H9 (cell line): ENCODE measurements at regions not wholly inside any gene's neighbourhood (a gene's known extent, or its start where the extent isn't known, plus 50 kb on each side); places are given as distances from the start of the nearest gene placed in this dataset.

Experiments
- DNase-seq: peaks from one replicate; pipeline ENCODE4 v3.0.0-alpha.2; 2017
- H2AFZ ChIP-seq: one replicate; pipeline ENCODE4 v1.6.1; 2013; ENCODE audit warnings: mild to moderate bottlenecking, low read length, control low read depth, moderate library complexity
- H2AK5ac ChIP-seq: 2 replicates; pipeline ENCODE4 v1.6.1; 2013; ENCODE audit warnings: low read length, control low read depth, mixed read lengths; ENCODE audit not compliant: insufficient read length
- H2BK120ac ChIP-seq: one replicate; pipeline ENCODE4 v1.6.1; 2013; ENCODE audit warnings: low read depth, mild to moderate bottlenecking, low read length, control low read depth, inconsistent platforms; ENCODE audit not compliant: poor library complexity, severe bottlenecking
- H2BK12ac ChIP-seq: 2 replicates; pipeline ENCODE4 v1.6.1; 2013; ENCODE audit warnings: low read length, control low read depth, mixed read lengths, low read depth; ENCODE audit not compliant: insufficient read length
- H2BK15ac ChIP-seq: 2 replicates; pipeline ENCODE4 v1.6.1; 2013; ENCODE audit warnings: low read depth, low read length, control low read depth
- H2BK20ac ChIP-seq: one replicate; pipeline ENCODE4 v1.6.1; 2013; ENCODE audit warnings: low read depth, mild to moderate bottlenecking, low read length, control low read depth, inconsistent platforms; ENCODE audit not compliant: poor library complexity, severe bottlenecking
- H2BK5ac ChIP-seq: 2 replicates; pipeline ENCODE4 v1.6.1; 2013; ENCODE audit warnings: low read length, control low read depth, mixed read lengths; ENCODE audit not compliant: insufficient read length
- H3K14ac ChIP-seq: 2 replicates; pipeline ENCODE4 v1.6.1; 2013; ENCODE audit warnings: low read length, control low read depth; ENCODE audit not compliant: insufficient read depth
- H3K18ac ChIP-seq: 2 replicates; pipeline ENCODE4 v1.6.1; 2013; ENCODE audit warnings: low read depth, mild to moderate bottlenecking, mixed read lengths, low read length, control low read depth; ENCODE audit not compliant: insufficient read length
- H3K23ac ChIP-seq: 2 replicates; pipeline ENCODE4 v1.6.1; 2013; ENCODE audit warnings: low read length, control low read depth, mixed read lengths, low read depth; ENCODE audit not compliant: insufficient read length
- H3K23me2 ChIP-seq: 2 replicates; pipeline ENCODE4 v1.6.1; 2013; ENCODE audit warnings: low read depth, mild to moderate bottlenecking, mixed read lengths, low read length, control low read depth; ENCODE audit not compliant: insufficient read length, poor library complexity, severe bottlenecking
- H3K27ac ChIP-seq: 2 replicates; pipeline ENCODE4 v1.5.1; 2013; ENCODE audit warnings: low read length, control low read depth, mixed read lengths, low read depth; ENCODE audit not compliant: insufficient read length
- H3K27me3 ChIP-seq: 2 replicates; pipeline ENCODE4 v1.6.1; 2013; ENCODE audit warnings: low read length, control low read depth, inconsistent platforms; ENCODE audit not compliant: insufficient read depth
- H3K4ac ChIP-seq: 2 replicates; pipeline ENCODE4 v1.6.1; 2013; ENCODE audit warnings: low read depth, mild to moderate bottlenecking, control low read depth, inconsistent platforms, low read length, moderate library complexity
- H3K4me1 ChIP-seq: 2 replicates; pipeline ENCODE4 v1.6.1; 2013; ENCODE audit warnings: low read length, control low read depth, inconsistent platforms; ENCODE audit not compliant: insufficient read depth
- H3K4me2 ChIP-seq: 2 replicates; pipeline ENCODE4 v1.6.1; 2013; ENCODE audit warnings: low read length, control low read depth, mixed read lengths; ENCODE audit not compliant: insufficient read length, insufficient read depth
- H3K56ac ChIP-seq: 2 replicates; pipeline ENCODE4 v1.6.1; 2013; ENCODE audit warnings: low read depth, mild to moderate bottlenecking, mixed read lengths, low read length, control low read depth; ENCODE audit not compliant: insufficient read length
- H3K79me1 ChIP-seq: 2 replicates; pipeline ENCODE4 v1.6.1; 2013; ENCODE audit warnings: low read depth, mild to moderate bottlenecking, moderate library complexity, low read length, control low read depth, inconsistent platforms; ENCODE audit not compliant: insufficient read depth, poor library complexity, severe bottlenecking
- H3K79me2 ChIP-seq: 2 replicates; pipeline ENCODE4 v1.6.1; 2013; ENCODE audit warnings: low read length, control low read depth, inconsistent platforms; ENCODE audit not compliant: insufficient read depth
- H3K9ac ChIP-seq: 2 replicates; pipeline ENCODE4 v1.6.1; 2013; ENCODE audit warnings: low read length, control low read depth, mixed read lengths; ENCODE audit not compliant: insufficient read length; ENCODE audit errors: extremely low read depth
- H3K9me3 ChIP-seq: one replicate; pipeline ENCODE4 v1.6.1; 2013; ENCODE audit warnings: low read depth, low read length, inconsistent platforms; ENCODE audit not compliant: control insufficient read depth
- H3T11ph ChIP-seq: one replicate; pipeline ENCODE4 v1.6.1; 2013; ENCODE audit warnings: mild to moderate bottlenecking, low read length, control low read depth, inconsistent platforms
- H4K20me1 ChIP-seq: one replicate; pipeline ENCODE4 v1.6.1; 2013; ENCODE audit not compliant: control insufficient read depth, insufficient read length, insufficient read depth
- H4K5ac ChIP-seq: 2 replicates; pipeline ENCODE4 v1.6.1; 2013; ENCODE audit warnings: low read depth, mild to moderate bottlenecking, mixed read lengths, low read length, control low read depth; ENCODE audit not compliant: insufficient read length
- H4K8ac ChIP-seq: replicated peaks from 2 replicates; pipeline ENCODE4 v1.6.1; 2013; ENCODE audit warnings: low read length, control low read depth, mixed read lengths, low read depth; ENCODE audit not compliant: insufficient read length
- H4K91ac ChIP-seq: 2 replicates; pipeline ENCODE4 v1.6.1; 2013; ENCODE audit warnings: low read depth, mild to moderate bottlenecking, moderate library complexity, mixed read lengths, low read length, control low read depth; ENCODE audit not compliant: insufficient read length
- H3K27ac Mint-ChIP-seq, 3 experiments: 2 replicates in 2 of 3; 3 replicates in 1 of 3; pipeline ENCODE4 v1.8.0; 2020 to 2021; ENCODE audit warnings: mixed read lengths in 3 of 3, mild to moderate bottlenecking in 1 of 3, moderate library complexity in 1 of 3
- H3K27me3 Mint-ChIP-seq: 2 replicates; pipeline ENCODE4 v1.8.0; 2021; ENCODE audit warnings: low read depth, mild to moderate bottlenecking, moderate library complexity, mixed read lengths
- H3K36me3 Mint-ChIP-seq, 3 experiments: 2 replicates in 2 of 3; 3 replicates in 1 of 3; pipeline ENCODE4 v1.8.0; 2020 to 2021; ENCODE audit warnings: low read depth in 3 of 3, mixed read lengths in 3 of 3; ENCODE audit not compliant: insufficient read depth in 1 of 3
- H3K4me1 Mint-ChIP-seq, 2 experiments: 2 replicates each; pipeline ENCODE4 v1.8.0; 2020; ENCODE audit warnings: mixed read lengths in 2 of 2
- H3K4me3 Mint-ChIP-seq, 2 experiments: 2 replicates in 1 of 2; 3 replicates in 1 of 2; pipeline ENCODE4 v1.8.0; 2020 to 2021; ENCODE audit warnings: mild to moderate bottlenecking in 2 of 2, mixed read lengths in 2 of 2, moderate library complexity in 1 of 2
- H3K9me3 Mint-ChIP-seq, 2 experiments: 2 replicates in 1 of 2; 3 replicates in 1 of 2; pipeline ENCODE4 v1.8.0; 2020; ENCODE audit warnings: mild to moderate bottlenecking in 2 of 2, mixed read lengths in 2 of 2, moderate library complexity in 1 of 2
- WGBS: extraction: QIAGEN DNeasy Blood & Tissue Kit; methylation state at CpG from one replicate; pipeline ENCODE4 v1.1.7; 2013; ENCODE audit warnings: missing lambda C conversion rate, low lambda C conversion rate, mixed read lengths; ENCODE audit not compliant: insufficient read length; ENCODE audit errors: extremely low coverage; 5-methylcytosine and 5-hydroxymethylcytosine counted together
- TF ChIP-seq, protein P1 (sequence below): fragments of 200-600 bp; sonication (generic); conservative IDR thresholded peaks from 3 replicates; pipeline ENCODE4 v1.8.0; 2021; ENCODE audit warnings: antibody characterized with exemption, mild to moderate bottlenecking

DNA sequence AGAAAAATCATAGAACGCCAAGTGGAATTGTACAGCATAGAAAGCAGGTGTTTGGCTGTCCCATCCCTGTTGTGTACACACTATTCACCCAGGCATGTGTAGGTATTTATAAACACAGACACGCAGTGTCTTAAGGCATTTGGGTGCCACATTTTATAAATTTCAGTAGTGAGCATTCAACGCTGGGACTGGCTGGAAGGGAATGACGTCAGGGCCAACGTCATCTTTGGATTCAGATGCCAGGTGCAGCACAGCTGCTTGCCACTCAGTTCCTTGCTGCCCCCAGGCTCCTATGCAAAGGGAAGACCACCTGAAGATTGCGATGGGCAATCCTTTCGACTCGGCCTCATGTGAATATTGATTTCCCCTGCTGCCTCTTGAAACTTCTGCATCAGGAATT lies 461.7 kb upstream of the SOX11 start:
- Mint-ChIP-seq H3K4me3 (no peak overlapping the region), H3K4me1 (no peaks in the 10 kb centered on the region; a peak in 1 of 4 replicates), H3K9me3 (no peaks in the 10 kb centered on the region), H3K36me3 (no peaks in the 10 kb centered on the region), H3K27me3 (no peaks in the 10 kb centered on the region), H3K27ac (no peak overlapping the region)
- no peaks in the 10 kb centered on the region for H4K20me1 ChIP-seq
- H3K27me3 ChIP-seq, result no peaks in the 10 kb centered on the region
- H3K79me1 ChIP-seq, result no peaks in the 10 kb centered on the region
- TF ChIP-seq, protein P1, sequence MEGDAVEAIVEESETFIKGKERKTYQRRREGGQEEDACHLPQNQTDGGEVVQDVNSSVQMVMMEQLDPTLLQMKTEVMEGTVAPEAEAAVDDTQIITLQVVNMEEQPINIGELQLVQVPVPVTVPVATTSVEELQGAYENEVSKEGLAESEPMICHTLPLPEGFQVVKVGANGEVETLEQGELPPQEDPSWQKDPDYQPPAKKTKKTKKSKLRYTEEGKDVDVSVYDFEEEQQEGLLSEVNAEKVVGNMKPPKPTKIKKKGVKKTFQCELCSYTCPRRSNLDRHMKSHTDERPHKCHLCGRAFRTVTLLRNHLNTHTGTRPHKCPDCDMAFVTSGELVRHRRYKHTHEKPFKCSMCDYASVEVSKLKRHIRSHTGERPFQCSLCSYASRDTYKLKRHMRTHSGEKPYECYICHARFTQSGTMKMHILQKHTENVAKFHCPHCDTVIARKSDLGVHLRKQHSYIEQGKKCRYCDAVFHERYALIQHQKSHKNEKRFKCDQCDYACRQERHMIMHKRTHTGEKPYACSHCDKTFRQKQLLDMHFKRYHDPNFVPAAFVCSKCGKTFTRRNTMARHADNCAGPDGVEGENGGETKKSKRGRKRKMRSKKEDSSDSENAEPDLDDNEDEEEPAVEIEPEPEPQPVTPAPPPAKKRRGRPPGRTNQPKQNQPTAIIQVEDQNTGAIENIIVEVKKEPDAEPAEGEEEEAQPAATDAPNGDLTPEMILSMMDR, result no peak
- H3K9ac ChIP-seq, result no peak overlapping the region
- no peak overlapping the region for H2BK20ac ChIP-seq
- no peak overlapping the region for H3K4me2 ChIP-seq
- no peak for DNase-seq
- H4K5ac ChIP-seq, result no peak overlapping the region
- H3K14ac ChIP-seq, result no peak overlapping the region
- no peaks in the 10 kb centered on the region for H3K23me2 ChIP-seq
- H3T11ph ChIP-seq, result no peak overlapping the region
- no peak overlapping the region for H3K18ac ChIP-seq
- 0 out of 2 replicates have a peak, but pooled peaks cover 2% of the 10 kb centered on the region for H3K4me1 ChIP-seq
- H4K91ac ChIP-seq, result no peak overlapping the region
- no peak overlapping the region for H3K4ac ChIP-seq
- no peak overlapping the region for H2BK12ac ChIP-seq
- no peak overlapping the region for H3K27ac ChIP-seq
- H2BK120ac ChIP-seq, result no peak overlapping the region
- no peak overlapping the region for H4K8ac ChIP-seq
- no peak overlapping the region for H3K23ac ChIP-seq
- no peak overlapping the region for H2AFZ ChIP-seq
- no peak overlapping the region for H3K56ac ChIP-seq
- WGBS, result no CpG with 5 or more reads among the region's 8 CpGs
- no peaks in the 10 kb centered on the region for H3K79me2 ChIP-seq
- no peak overlapping the region for H2BK5ac ChIP-seq
- no peak overlapping the region for H2BK15ac ChIP-seq
- H2AK5ac ChIP-seq, result no peak overlapping the region
- no peaks in the 10 kb centered on the region for H3K9me3 ChIP-seq
